Ascending aorta (tissue), 2 donors: ENCODE measurements at regions not wholly inside any gene's neighbourhood (a gene's known extent, or its start where the extent isn't known, plus 50 kb on each side); places are given as distances from the start of the nearest gene placed in this dataset.

ENCODE experiments used
- DNase-seq, 2 donors: peaks; one replicate each; pipeline ENCODE4 v3.0.0-alpha.2; 2019; ENCODE audit warnings: low spot score in 2 of 2
- H3K27ac ChIP-seq, 2 donors: fragments of 200-600 bp; sonication (generic); one replicate each; pipeline ENCODE4 v1.5.1; 2016 to 2017; ENCODE audit warnings: mild to moderate bottlenecking in 1 of 2
- H3K27me3 ChIP-seq: fragments of 200-600 bp; sonication (generic); one replicate; pipeline ENCODE4 v1.5.1; 2017
- H3K36me3 ChIP-seq, 2 donors: fragments of 200-600 bp; sonication (generic); one replicate each; pipeline ENCODE4 v1.5.1; 2016
- H3K4me1 ChIP-seq, 2 donors: fragments of 200-600 bp; sonication (generic); one replicate each; pipeline ENCODE4 v1.5.1; 2016 to 2017; ENCODE audit warnings: mild to moderate bottlenecking in 1 of 2
- H3K4me3 ChIP-seq, 2 donors: fragments of 200-600 bp; sonication (generic); one replicate each; pipeline ENCODE4 v1.5.1; 2016 to 2017; ENCODE audit warnings: mild to moderate bottlenecking in 1 of 2
- H3K9me3 ChIP-seq, 2 donors: fragments of 200-600 bp; sonication (generic); one replicate each; pipeline ENCODE4 v1.5.1; 2016
- intact Hi-C: fragments of 100-400 bp; cut with DNase I; formaldehyde crosslinking; loops from one replicate; pipeline ENCODE4 v1.15.1; 2023
- TF ChIP-seq, protein P1 (sequence below), 3 experiments: fragments of 200-600 bp in 2 of 3; fragments of 450-650 bp in 1 of 3; sonication (generic) in 2 of 3; IDR thresholded peaks; one replicate each; pipeline ENCODE4 v1.5.1; 2016 to 2019; ENCODE audit warnings: antibody characterized with exemption in 3 of 3, mild to moderate bottlenecking in 1 of 3, moderate library complexity in 1 of 3

DNA sequence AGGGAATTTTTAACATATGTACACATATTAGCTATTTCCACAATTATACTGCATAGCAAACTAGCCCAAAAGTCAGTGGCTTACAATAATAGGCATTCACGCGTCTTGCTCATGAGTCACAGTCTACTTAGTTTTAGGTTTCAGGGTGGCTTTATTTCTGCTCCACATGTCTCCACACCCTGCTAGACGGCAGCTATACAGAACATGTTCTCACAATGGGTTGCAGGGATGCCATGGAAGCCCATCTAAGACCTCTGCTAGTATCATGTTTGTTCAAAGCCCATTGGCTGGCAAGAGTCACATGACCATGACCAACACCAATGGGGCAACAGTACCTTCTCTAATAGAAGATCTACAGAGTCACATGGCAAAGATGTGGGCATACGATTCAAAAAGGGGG lies 96.3 kb upstream of the NEBL start:
- Histone ChIP-seq H3K4me3 (no peak overlapping the region), H3K9me3 (no peaks in the 10 kb centered on the region), H3K4me1 (no peaks in the 10 kb centered on the region), H3K27ac (no peak overlapping the region), H3K36me3 (no peaks in the 10 kb centered on the region), H3K27me3 (no peaks in the 10 kb centered on the region)
- intact Hi-C loops: no loop called here
- no peak for DNase-seq
- TF ChIP-seq, protein P1, sequence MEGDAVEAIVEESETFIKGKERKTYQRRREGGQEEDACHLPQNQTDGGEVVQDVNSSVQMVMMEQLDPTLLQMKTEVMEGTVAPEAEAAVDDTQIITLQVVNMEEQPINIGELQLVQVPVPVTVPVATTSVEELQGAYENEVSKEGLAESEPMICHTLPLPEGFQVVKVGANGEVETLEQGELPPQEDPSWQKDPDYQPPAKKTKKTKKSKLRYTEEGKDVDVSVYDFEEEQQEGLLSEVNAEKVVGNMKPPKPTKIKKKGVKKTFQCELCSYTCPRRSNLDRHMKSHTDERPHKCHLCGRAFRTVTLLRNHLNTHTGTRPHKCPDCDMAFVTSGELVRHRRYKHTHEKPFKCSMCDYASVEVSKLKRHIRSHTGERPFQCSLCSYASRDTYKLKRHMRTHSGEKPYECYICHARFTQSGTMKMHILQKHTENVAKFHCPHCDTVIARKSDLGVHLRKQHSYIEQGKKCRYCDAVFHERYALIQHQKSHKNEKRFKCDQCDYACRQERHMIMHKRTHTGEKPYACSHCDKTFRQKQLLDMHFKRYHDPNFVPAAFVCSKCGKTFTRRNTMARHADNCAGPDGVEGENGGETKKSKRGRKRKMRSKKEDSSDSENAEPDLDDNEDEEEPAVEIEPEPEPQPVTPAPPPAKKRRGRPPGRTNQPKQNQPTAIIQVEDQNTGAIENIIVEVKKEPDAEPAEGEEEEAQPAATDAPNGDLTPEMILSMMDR (IDR thresholded peaks at IDR 0.05): no peak

DNA sequence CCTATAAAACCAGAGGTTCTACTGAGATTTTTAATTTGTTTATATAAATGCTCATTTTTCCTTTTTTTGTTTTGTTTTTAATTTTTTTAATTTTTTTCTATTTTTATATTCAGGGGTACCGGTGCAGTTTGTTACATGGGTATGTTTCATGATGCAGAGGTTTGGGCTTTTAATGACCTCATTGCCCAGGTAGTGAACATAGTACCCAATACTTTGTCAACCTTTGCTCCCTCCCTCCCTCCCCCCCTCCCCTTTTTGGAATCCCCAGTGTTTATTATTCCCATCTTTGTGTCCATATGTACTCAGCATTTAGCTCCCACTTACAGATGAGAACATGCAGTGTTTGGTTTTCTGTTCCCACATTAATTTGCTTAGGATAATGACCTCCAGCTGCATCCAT lies 94.4 kb upstream of the NEBL start:
- Histone ChIP-seq H3K4me1 (no peaks in the 10 kb centered on the region), H3K27me3 (no peaks in the 10 kb centered on the region), H3K36me3 (no peaks in the 10 kb centered on the region), H3K4me3 (no peak overlapping the region), H3K9me3 (no peaks in the 10 kb centered on the region), H3K27ac (no peak overlapping the region)
- TF ChIP-seq, protein P1 (IDR thresholded peaks at IDR 0.05): no peak
- no peak for DNase-seq
- intact Hi-C loops: no loop called here

DNA sequence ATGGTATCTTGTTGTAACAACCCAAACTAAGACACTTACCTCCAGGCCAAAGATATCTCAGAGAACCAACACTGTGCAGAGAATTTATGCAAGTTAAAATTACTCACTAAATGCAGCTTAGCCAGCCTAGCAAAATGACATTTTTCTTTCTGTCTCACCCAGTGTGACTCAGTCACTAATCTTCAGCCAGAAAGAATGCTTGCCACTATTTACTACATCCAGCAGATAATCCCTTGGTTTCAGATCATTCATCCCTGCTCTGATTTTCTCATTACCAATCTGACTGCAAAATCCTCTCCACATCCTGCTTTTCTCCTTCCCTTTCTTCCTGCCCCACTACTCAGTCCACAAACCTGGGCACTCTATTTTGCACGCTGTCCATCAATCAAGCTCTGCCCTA lies 93.5 kb upstream of the NEBL start:
- Histone ChIP-seq H3K4me1 (no peaks in the 10 kb centered on the region), H3K4me3 (no peak overlapping the region), H3K27ac (no peak overlapping the region), H3K27me3 (no peaks in the 10 kb centered on the region), H3K36me3 (no peaks in the 10 kb centered on the region), H3K9me3 (no peaks in the 10 kb centered on the region)
- no peak for DNase-seq
- intact Hi-C loops: no loop called here
- TF ChIP-seq, protein P1 (IDR thresholded peaks at IDR 0.05): no peak

DNA sequence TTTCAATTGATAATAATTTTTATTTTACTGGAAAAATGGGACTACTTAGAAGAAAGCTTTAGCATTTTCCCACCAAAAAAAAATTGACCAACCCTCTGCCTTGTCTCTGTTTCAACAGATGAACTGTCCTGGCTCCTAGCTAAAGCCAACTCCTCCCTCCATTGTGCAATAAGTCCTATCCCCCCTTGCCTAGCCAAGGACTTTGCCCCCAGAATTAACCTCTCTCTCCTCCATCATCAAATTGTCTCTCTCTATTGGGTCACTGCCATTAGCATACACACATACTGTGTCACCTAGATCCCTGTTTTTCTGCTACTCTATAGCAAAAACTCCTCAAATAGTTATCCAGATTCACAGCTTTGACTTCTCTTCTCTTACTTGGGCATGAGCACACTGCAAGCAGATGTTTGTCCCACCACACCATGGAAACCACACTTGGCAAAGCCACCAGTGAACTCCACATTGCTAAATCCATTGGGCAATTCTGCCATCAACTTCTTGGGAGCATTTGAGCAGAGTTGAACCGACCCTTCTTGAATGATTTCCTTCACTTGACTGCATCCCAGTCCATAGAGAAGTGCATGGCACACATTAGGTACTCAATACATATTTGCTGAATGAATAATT lies 91.4 kb upstream of the NEBL start:
- Histone ChIP-seq H3K36me3 (no peaks in the 10 kb centered on the region), H3K4me3 (no peak overlapping the region), H3K27ac (no peak overlapping the region), H3K9me3 (no peaks in the 10 kb centered on the region), H3K27me3 (no peaks in the 10 kb centered on the region), H3K4me1 (no peaks in the 10 kb centered on the region)
- DNase-seq: no peak
- intact Hi-C loops: no loop called here
- TF ChIP-seq, protein P1 (IDR thresholded peaks at IDR 0.05): no peak

DNA sequence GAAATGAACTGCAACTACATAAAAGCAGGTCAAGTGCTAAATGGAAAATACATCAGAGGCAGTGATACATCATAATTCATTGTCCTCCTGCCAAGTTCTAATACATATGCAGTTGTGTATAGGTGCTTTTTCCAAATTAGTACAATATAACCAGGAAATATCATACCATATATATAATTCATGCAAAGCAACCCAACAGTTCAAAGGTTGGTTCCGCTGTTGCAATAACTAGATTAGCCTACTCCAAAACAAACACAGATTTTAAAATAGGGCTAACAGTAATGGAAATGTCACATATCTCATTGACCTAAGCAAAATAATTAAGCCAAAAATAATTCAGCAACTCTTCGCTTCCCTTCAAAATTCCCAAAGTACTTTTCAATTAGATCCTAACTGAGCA lies 88.9 kb upstream of the NEBL start:
- Histone ChIP-seq H3K4me1 (no peaks in the 10 kb centered on the region), H3K36me3 (no peaks in the 10 kb centered on the region), H3K9me3 (no peaks in the 10 kb centered on the region), H3K27me3 (no peaks in the 10 kb centered on the region), H3K27ac (no peak overlapping the region), H3K4me3 (no peak overlapping the region)
- TF ChIP-seq, protein P1 (IDR thresholded peaks at IDR 0.05): no peak
- intact Hi-C loops: no loop called here
- no peak for DNase-seq

DNA sequence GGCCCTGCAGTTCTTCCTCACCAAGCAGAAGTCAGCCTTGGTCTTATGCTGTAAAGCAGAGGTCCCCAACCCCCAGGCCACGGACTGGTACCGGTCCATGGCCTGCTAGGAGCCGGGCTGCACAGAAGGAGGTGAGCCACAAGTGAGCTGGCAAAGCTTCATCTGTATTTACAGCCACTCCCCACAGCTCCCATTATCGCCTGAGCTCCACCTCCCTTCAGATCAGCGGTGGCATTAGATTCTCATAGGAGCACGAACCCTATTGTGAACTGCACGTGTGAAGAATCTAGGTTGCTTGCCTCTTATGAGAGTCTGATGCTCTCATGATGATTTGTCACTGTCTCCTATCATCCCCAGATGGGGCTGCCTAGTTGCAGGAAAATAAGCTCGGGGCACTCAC lies 87.6 kb upstream of the NEBL start:
- TF ChIP-seq, protein P1 (IDR thresholded peaks at IDR 0.05): no peak
- Histone ChIP-seq H3K27me3 (no peaks in the 10 kb centered on the region), H3K36me3 (no peaks in the 10 kb centered on the region), H3K9me3 (no peaks in the 10 kb centered on the region), H3K4me3 (no peak overlapping the region), H3K27ac (no peak overlapping the region), H3K4me1 (no peaks in the 10 kb centered on the region)
- intact Hi-C loops: no loop called here
- DNase-seq: no peak
